SK-N-MC (cell line): ENCODE measurements at regions not wholly inside any gene's neighbourhood (a gene's known extent, or its start where the extent isn't known, plus 50 kb on each side); places are given as distances from the start of the nearest gene placed in this dataset.
A peak's percentile ranks its signal among the peaks of the same experiment; 100 is the strongest.

Experiments used
- DNase-seq: peaks from one replicate; pipeline ENCODE4 v3.0.0-alpha.2; 2011; ENCODE audit warnings: low read depth, low spot score
- H3K27ac ChIP-seq: fragments of 200-600 bp; sonication (generic); 2 replicates; pipeline ENCODE4 v1.5.1; 2016; ENCODE audit warnings: mixed run types
- H3K36me3 ChIP-seq: fragments of 200-600 bp; sonication (generic); 2 replicates; pipeline ENCODE4 v1.6.1; 2017; ENCODE audit warnings: antibody characterized with exemption, low read length, mixed read lengths; ENCODE audit not compliant: insufficient read depth
- H3K4me3 ChIP-seq: fragments of 200-600 bp; sonication (generic); 2 replicates; pipeline ENCODE4 v1.5.1; 2016
- H3K9ac ChIP-seq: fragments of 200-600 bp; sonication (generic); 2 replicates; pipeline ENCODE4 v1.8.0; 2017; ENCODE audit warnings: mixed run types, mixed read lengths; ENCODE audit not compliant: insufficient read length
- H3K9me3 ChIP-seq: fragments of 200-600 bp; sonication (generic); 2 replicates; pipeline ENCODE4 v1.6.1; 2017; ENCODE audit warnings: low read depth, mild to moderate bottlenecking, antibody characterized with exemption, low read length, moderate library complexity, mixed read lengths
- EZH2 ChIP-seq: fragments of 200-600 bp; sonication (generic); IDR thresholded peaks from one replicate; pipeline ENCODE4 v1.6.1; 2017; ENCODE audit warnings: antibody characterized with exemption
- FOXP2 ChIP-seq: optimal IDR thresholded peaks from 2 replicates; pipeline ENCODE3; 2011; ENCODE audit warnings: mild to moderate bottlenecking, moderate library complexity; ENCODE audit not compliant: insufficient read depth; ENCODE audit errors: extremely low read length, control extremely low read depth
- POLR2AphosphoS5 ChIP-seq: IDR thresholded peaks from 2 replicates; pipeline ENCODE4 v1.6.1; 2012; ENCODE audit warnings: mild to moderate bottlenecking, low read depth, low read length, borderline replicate concordance

DNA sequence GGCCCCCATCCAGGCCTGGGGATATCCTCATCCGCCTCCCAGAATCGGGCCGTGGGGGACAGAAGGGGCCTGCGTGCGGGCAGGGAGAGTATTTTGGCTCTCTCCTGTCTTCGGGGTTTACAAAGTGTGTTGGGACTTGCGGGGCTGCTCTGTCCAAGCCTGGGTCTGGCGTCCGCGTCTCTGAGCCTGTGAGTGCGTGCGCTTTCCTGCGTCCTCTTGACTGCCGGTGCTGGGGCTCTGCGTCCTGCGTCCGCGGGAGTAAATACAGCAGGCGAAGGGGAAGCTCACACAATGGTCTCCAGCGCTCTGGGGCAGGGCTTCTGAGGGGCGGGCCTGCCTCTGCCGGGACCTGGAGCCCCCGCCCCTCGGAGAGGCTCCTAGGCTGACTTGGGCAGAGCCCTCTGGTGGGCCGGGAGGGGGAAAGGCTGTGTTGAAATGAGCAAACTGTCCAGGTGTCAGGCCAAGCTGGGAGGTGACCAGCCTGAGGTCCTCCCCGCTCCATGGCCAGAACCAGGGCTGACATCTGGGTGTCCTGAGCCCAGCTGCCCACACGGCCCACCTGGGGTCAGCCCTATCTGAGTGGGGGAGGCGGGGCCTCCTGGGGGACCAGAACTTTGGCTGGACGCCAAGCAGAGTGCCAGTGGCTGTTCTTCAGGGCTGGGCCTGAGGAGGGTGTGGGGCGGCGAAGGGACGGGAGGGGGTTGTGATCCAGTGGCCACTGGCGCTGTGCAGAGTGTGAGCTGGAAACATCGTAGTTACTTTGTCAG lies 233.6 kb downstream of the SEC14L1 start:
- Histone ChIP-seq H3K9ac (peak overlapping the region; percentile 83), H3K4me3 (peak overlapping the region; percentile 82), H3K9me3 (no peaks in the 10 kb centered on the region), H3K27ac (peak overlapping the region; percentile 60), H3K36me3 (no peaks in the 10 kb centered on the region)
- DNase-seq = no peak
- peak; percentile 38 for TF ChIP-seq FOXP2
- TF ChIP-seq POLR2AphosphoS5 = peak; percentile 81
- no peak for TF ChIP-seq EZH2

DNA sequence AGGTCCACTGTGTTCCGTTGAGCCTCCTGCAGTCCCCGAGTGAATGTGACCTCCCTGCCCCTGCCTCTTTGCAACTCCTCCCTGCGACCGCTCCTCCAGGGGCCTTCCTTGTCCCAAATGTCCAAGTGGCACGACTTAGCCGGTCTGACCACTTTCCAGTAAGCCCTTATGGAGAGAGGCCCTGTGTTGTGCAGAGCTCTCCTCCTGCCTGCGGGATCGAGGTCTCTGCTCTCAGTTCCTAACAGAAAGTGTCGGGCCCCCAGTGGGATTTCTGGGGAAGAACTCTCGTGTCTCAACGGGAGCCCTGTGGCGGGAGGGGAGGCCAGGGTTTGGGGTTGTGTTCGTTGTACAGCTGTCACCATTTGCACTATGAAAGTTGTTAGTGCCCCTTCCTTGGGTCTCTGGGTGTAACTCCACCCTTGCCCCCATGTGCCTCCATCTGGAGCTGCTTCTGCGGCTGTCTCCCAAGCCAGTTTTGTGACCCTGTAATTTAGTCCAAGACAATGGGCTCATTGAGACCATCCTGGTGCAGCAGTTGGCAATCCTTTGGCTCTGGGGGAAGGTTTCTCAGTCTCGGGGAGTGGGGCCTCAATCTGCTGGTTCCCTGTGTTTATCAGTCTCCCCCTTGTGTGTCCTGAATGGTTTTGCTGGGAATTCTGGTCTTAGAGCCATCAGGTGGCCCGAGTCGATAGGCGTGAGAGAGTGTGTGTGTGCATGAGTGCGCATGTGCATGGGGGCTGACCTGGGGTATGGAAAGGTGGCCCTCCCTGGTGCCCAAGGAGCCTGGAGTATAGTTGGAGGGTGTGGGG lies 234.5 kb downstream of the SEC14L1 start:
- peak overlapping the region; percentile 82 for H3K4me3 ChIP-seq

DNA sequence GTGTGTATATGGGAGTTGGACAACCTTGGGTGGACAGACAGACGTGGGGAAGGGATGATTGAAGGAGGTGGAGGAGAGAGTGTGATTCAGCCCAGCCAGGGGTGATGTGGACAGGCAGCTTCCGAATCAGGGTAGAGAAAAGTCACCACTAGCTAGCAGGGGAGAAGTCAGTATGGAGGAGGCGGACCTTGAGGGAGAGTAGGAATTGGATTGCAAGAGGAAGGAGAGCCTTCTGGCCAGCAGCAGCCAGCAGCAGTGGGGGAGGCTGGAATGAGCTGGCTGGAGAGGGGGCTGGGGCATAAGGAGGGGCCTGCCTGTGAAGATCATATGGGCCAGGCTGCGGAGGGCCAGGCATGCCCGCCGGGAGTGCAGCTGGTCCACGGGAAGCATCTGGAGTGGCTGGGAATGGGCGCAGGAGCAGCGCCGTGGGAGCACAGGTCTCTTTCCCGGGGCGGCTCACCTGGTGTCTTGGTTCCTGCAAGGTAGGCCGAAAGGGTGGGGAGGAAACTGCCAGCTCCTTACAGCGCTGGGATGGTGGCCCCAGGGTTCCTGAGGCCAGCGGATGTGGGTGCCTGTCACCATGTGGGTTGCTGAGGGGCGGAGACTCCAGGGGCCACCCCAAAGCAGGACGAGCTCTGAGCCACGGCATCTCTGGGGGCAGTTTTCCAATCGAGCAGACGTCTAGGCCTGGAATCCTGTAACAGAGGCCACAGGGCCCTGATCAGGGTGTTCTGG lies 235.3 kb downstream of the SEC14L1 start:
- Histone ChIP-seq H3K9ac (no peak overlapping the region), H3K4me3 (0 out of 2 replicates have a peak overlapping the region, but pooled peaks have one; percentile 82), H3K9me3 (no peaks in the 10 kb centered on the region), H3K27ac (0 out of 2 replicates have a peak overlapping the region, but pooled peaks have one; percentile 36), H3K36me3 (no peaks in the 10 kb centered on the region)
- DNase-seq = no peak
- TF ChIP-seq EZH2 (no peak), POLR2AphosphoS5 (no peak)

More for the DNA sequence above, 234.5 kb downstream of the SEC14L1 start:
- no peak for DNase-seq
- Histone ChIP-seq H3K36me3 (no peaks in the 10 kb centered on the region), H3K9ac (peak overlapping the region; percentile 8), H3K27ac (peak overlapping the region; percentile 36; the same call in 1 of the 2 replicates), H3K9me3 (no peaks in the 10 kb centered on the region)
- TF ChIP-seq POLR2AphosphoS5 (no peak), FOXP2 (no peak), EZH2 (no peak)

DNA sequence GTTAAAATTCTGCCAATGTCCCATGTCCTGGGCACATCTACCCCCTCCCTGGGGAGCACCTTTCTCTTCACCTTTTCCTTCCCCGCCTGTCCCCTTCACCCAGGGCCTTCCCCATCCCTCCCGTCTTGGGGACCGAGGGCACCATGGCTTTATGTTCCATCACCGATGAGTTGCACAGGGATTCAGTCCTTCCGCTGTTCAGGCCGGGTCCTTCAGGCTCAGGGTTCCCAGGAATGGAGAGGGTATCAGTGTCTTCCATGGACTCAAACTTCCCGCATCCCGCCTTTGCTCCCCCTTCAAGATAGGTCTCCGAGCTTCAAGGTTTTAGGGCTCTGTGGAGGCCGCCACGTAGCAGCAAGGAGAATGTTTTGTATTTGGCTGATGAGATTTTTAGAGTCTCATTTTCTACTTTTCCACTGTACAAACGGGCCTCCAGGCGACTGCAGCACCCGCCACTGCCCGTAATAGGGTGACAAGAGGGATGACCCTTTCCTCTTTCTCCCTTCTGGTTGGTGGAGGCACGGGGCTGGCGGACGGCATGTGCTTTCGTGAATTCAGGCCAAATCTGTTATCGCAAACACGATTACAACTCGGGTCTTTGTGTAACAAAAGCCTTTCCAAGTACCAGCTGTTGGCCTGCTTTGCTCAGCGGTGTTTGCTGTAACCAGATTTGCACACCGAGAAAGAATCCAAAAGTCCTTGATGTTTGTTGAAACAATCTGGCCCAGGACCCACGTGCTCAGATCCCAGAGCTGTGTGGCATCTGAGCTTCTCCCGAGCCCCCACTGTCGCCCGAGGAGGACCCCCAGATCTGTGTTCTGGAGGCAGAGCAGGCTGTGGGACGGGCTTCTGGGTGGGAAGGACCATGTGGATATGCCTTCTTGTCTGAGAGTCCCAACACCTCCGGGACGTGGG lies 236.3 kb downstream of the SEC14L1 start:
- Histone ChIP-seq H3K4me3 (no peak overlapping the region), H3K9ac (no peak overlapping the region)
- DNase-seq = no peak

DNA sequence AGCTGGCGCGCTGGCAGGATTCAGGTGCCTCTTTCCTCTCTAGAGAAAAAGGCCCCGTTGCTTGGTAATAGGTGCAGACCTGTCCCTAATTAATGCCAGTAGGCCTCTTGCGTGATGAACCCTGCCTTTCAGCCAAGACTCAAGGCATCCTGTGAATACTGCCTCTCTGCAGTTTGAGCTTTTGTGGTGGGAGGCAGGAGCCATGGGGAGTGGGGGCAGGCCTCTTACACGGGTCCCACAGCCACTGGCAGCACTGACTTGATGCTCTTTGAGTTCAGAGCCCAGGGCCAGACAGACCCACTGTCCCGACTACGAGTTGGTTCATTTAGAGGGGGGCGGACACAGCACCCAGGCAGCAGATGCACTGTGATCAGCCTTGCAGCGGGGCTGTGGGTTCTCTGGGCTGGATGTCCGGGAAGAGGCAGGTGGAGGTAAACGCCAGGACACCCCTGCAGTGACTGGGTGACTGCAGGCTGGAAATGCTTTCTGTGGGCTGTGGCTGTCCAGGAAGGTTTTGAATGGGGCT lies 237.0 kb downstream of the SEC14L1 start:
- Histone ChIP-seq H3K27ac (peak overlapping the region; percentile 53), H3K4me3 (no peak overlapping the region), H3K36me3 (no peaks in the 10 kb centered on the region), H3K9me3 (no peaks in the 10 kb centered on the region), H3K9ac (no peak overlapping the region)
- no peak for DNase-seq
- no peak for TF ChIP-seq EZH2
- no peak for TF ChIP-seq POLR2AphosphoS5
- no peak for TF ChIP-seq FOXP2

More for the DNA sequence above, 236.3 kb downstream of the SEC14L1 start:
- TF ChIP-seq POLR2AphosphoS5 (no peak), FOXP2 (no peak), EZH2 (no peak)
- H3K36me3 ChIP-seq = no peaks in the 10 kb centered on the region
- H3K9me3 ChIP-seq = no peaks in the 10 kb centered on the region
- peak overlapping the region; percentile 53 for H3K27ac ChIP-seq

DNA sequence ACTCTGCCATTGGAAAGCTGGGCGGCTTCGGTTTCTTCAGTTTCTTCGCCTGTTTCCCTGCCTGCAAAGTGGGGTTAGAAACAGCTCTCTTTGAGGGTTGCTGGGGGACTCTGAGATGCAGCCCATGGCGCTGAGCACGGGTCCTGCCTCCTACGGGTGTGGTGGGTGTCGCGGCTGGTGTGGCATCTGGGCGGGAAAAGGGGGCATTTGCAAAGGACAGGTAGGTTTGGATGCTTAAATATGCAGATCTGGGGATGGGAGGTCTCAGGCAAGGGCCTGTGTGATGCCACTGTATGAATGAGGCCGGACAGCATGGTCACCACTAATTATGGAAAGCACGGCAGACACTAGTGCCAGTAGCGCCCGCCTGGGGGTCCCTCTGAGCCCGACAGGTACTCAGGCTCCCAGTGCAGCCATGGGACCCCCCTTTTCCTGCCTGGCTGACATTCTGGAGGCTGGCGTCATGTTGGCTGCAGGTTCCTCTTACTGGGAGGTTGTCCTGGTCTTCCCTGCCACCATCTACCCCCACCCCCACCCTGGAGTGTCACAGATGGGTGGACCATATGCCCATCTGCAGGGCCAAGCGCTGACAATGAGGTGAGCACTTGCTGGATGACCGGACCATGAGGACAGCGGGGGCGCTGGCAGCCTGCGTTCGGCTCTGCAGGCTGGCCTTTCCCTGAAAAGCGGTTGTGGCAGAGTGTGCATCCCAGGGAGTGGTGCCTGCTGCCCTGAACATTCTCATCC lies 237.7 kb downstream of the SEC14L1 start:
- Histone ChIP-seq H3K27ac (no peak overlapping the region), H3K36me3 (no peaks in the 10 kb centered on the region), H3K4me3 (no peak overlapping the region), H3K9me3 (no peaks in the 10 kb centered on the region), H3K9ac (no peak overlapping the region)
- TF ChIP-seq POLR2AphosphoS5 (no peak), FOXP2 (no peak), EZH2 (no peak)
- DNase-seq = no peak

DNA sequence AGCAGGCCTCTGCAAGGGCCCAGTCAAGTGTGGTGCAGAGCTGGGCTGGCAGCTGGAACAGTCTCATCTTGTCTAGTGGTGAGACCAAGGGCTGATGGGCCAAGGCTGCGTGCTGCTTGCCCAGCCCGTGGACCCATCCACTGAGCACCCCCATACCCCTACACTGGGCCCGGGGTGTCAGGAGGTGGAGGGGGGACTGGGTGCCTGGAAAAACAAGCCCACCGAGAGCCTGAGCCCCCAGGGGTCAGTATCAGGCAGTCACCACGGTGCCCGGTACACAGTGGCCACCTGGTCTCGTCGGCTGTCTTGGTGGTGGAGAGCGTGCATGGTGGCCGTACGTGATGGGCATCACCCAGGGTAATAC lies 238.3 kb downstream of the SEC14L1 start:
- H3K36me3 ChIP-seq = no peaks in the 10 kb centered on the region
- H3K4me3 ChIP-seq = no peak overlapping the region
- H3K9me3 ChIP-seq = no peaks in the 10 kb centered on the region
- no peak overlapping the region for H3K27ac ChIP-seq
- H3K9ac ChIP-seq = no peak overlapping the region
- DNase-seq = no peak
- TF ChIP-seq POLR2AphosphoS5 (no peak), EZH2 (no peak), FOXP2 (no peak)

DNA sequence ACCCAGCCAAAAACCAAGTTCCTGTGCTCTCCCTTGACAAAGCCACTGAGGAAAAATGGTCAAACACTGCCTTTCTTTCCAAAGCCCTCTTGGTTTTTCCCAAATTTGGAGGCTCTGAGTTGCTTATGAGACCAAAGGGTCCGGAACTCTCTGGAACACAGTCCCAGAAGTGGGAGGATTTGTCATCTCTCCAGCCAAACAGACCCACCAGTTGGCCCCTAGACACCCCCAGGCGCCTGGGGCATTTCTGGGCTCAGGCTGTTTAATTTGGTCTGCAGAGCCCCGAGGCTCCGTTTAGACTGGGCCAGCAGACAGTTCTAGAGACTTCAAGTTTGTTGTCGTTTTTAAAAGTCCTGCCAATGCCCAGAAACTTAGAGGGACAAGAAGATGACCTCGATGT lies 239.1 kb downstream of the SEC14L1 start:
- H3K36me3 ChIP-seq = no peaks in the 10 kb centered on the region
- peak overlapping the region; percentile 26; the same call in 1 of the 2 replicates for H3K27ac ChIP-seq
- no peaks in the 10 kb centered on the region for H3K9me3 ChIP-seq
- H3K4me3 ChIP-seq = no peak overlapping the region
- TF ChIP-seq EZH2 = no peak
- TF ChIP-seq FOXP2 = no peak
- no peak for TF ChIP-seq POLR2AphosphoS5
- no peak for DNase-seq
- no peak overlapping the region for H3K9ac ChIP-seq
